ENCODE measurements at regions not wholly inside any gene's neighbourhood (a gene's known extent, or its start where the extent isn't known, plus 50 kb on each side); places are given as distances from the start of the nearest gene placed in this dataset.
"Not testable (repeated sequence)": the region's sequence is repeated elsewhere in the genome, so short reads cannot be mapped to it uniquely, and the experiment has no call there.

DNA sequence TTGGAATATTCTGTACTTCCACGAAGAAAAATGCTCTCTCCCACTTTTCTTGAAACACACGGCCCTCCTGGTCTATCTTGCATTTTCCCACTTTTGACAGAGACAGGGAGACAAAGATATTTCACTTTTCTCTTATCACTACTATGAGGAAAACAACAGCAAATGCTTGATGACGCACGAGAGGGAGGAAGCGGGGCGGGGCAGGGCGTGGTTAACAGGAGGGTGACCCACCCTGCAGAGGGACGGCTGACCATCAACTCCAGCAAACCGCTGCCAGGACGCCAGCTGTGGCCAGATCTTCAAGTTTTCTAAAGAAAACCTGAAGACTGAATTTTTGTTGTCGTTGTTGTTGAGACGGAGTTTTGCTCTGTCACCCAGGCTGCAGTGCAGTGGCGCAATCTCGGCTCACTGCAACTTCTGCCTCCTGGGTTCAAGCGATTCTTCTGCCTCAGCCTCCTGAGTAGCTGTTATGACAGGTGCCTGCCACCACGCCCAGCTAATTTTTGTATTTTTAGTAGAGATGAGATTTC lies 63.8 kb downstream of the NSUN5 start:
- not testable (repeated sequence) for H3K27ac ChIP-seq

DNA sequence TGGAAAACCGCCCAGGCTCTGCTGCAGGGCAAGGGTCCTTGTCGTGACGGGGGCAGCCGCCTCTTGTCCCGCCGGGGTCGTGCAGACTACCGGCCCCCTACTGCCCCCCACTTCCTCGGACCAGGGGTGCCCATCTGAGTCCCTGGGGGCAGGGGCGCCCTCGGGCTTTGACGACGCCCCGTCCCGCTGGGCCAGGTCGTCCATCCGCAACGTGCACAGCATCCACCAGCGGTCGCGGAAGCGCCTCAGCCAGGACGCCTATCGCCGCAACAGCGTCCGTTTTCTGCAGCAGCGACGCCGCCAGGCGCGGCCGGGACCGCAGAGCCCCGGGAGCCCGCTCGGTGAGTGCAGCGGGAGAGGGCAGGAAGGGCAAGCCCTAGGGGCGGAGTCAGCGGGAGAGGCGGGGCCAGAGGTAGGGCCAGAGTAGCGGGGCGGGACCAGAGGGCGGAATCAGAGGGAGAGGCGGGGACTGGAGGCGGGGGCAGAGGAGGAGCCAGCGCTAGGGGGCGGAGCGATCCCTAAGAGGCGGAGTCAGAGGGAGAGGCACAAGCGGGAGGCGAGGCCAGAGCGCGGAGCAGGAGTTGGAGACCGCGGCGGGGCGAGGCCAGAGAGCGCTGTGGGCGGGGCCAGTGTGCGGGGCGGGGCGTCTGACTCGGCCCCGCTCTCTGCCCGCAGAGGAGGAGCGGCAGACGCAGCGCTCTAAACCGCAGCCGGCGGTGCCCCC lies 73.5 kb downstream of the NSUN5 start:
- not testable (repeated sequence) for H3K27ac ChIP-seq

DNA sequence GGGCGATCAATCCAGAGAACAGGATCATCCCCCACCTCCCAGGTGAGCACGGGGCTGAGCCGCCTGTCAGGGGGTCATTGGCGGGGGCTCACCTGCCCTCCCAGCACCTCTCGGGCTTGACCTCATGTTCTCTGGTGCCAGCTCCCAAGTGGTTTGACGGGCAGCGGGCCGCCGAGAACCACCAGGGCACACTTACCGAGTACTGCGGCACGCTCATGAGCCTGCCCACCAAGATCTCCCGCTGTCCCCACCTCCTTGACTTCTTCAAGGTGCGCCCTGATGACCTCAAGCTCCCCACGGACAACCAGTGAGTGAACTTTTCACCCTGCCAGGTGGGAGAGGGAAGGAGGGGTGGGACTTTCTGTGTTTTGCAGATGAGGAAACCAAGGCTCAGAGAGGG lies 82.9 kb downstream of the NSUN5 start:
- not testable (repeated sequence) for H3K27ac ChIP-seq

DNA sequence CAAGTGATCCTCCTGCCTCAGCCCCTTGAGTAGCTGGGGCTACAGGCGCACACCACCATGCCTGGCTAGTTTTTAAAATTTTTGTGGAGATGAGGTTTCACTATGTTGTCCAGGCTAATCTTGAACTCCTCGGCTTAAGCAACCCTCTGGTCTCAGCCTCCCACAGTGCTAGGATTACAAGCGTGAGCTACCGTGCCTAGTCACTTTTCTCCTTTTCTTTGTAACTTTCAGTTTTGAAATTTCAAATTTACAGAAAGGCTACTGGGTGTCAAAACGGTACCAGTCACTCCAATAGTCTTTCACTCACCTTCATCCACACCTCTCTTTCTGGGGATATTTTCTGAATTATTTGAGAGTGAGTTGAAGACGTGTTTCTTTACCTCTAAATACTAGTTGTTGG lies 86.9 kb downstream of the NSUN5 start:
- not testable (repeated sequence) for H3K27ac ChIP-seq

DNA sequence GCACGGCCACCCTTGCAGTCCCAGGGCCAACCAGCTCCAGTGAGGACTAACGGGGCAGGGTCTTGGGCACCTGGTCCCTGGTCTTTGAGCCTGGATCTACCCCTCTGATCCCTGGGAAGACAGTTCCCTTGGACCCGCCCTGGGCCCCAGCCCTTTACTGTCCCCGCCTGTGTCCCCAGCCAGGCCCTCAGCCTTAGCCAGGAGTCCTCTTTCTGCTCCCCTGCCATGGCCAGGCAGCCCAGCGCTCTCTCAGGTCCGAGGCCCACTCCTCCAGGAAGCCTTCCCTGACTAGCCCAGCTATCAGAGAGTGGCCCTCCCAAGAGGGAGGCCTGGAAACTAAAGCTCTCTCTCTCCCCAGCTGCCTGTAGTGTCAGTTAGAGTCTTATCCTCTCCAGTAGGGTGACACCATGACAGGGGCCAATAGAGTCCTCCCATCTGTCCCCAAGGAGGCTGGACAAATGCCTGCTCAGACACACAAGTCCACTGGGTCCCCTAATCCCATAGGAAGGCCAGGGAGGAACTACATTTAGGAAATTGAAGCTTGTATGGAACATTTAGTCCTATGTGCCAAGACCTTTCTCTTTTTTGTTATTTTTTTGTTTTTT lies 87.8 kb downstream of the NSUN5 start:
- not testable (repeated sequence) for H3K27ac ChIP-seq

DNA sequence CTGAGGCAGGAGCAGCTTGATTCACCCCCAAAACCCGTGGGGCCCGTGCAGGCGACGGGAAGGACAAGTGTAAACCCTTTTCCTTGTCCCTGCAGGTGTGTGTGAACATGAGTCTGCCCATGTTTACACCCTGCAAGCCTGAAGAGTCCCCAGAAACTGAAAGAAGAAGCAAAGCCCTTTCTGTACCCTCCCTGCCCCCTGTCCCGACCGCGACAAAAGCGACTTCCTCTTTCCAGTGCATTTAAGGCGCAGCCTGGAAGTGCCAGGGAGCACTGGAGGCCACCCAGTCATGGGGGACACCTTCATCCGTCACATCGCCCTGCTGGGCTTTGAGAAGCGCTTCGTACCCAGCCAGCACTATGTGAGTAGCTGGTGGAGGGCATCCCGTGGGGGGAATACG lies 88.3 kb downstream of the NSUN5 start:
- H3K27ac ChIP-seq, result not testable (repeated sequence)

DNA sequence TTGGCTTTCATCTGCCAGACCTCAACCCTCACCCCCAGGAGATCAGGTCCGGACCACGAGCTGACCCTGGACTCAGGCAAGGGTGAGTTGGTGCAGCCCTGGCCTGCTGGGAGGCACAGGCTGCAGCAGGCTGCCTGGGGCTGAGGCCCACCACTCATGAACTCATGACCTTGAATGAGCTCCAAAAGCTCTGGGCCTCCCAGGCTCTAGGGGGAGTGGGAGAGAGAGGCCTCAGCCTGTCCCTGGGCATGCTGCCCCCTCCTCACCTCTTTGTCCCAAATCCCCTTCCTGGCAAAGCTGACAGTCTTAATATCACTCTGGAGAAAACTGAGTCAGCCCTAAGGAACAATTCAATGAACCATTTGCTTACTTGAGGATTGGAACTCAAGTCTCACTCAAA lies 89.8 kb downstream of the NSUN5 start:
- H3K27ac ChIP-seq, result not testable (repeated sequence)

DNA sequence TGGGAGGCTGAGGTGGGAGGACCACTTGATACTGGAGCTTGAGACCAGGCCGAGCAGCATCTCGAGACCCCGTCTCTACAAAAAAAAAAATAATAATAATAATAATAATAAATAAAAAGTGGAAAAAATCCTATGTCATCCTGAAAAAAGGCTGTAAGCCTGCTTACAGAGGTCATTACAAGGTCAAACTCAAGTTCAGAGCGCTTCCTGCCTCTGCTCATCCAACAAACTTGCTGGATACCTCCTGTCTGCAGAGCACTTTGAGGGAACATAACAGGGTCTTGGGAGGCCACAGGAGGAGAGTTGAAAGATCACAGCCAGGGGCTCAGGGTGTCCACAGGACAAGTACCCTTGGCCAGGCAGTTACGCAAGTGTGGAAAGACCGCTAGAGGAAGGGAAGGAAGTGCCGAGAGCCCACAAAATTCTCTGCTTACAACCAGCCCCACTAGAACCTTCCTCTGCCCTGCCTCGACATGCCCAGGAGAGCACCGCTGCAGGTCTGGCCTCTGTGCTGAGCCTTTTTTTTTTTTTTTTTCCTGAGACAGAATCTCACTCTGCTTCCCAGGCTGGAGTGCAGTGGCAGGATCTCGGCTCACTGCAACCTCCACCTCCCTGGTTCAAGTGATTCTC lies 92.5 kb downstream of the NSUN5 start:
- not testable (repeated sequence) for H3K27ac ChIP-seq

DNA sequence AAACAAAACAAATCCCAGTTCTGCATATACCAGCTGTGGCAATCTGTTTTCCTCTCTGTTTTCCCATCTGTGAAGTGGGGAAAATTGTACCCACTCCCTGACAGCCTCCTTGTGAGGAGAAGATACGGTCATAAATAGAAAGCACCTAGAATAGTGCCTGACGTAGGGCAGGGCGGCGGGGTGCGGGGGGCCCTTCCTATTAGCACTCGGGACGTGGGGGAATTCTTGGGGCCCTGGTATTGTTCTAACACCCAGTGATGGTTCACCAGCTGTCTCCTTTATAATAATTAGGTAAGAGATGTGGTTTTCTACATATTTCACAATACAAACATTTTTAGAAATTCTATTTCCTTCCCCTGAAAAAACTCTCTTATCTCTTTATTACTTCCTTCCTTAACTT lies 93.4 kb downstream of the NSUN5 start:
- not testable (repeated sequence) for H3K27ac ChIP-seq

DNA sequence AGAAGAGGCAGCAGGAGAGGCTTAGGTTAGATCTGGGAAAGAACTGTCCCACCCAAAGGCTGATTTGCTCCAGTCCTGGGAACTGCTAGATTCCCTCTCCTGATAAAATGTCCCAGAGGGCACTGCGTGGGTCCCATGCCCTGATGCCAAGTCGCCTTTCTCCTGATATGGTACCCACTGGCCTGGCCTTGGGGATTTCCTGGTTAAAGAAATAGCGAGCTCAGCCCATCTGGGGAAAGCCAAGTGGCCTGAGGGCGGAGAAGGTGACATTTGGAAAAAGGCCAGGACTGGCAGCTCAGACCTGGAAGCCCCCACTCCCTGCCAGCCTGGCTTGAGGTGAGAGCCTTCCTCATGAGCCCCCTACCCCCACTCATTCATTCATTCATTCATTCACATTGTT lies 94.2 kb downstream of the NSUN5 start:
- not testable (repeated sequence) for H3K27ac ChIP-seq

DNA sequence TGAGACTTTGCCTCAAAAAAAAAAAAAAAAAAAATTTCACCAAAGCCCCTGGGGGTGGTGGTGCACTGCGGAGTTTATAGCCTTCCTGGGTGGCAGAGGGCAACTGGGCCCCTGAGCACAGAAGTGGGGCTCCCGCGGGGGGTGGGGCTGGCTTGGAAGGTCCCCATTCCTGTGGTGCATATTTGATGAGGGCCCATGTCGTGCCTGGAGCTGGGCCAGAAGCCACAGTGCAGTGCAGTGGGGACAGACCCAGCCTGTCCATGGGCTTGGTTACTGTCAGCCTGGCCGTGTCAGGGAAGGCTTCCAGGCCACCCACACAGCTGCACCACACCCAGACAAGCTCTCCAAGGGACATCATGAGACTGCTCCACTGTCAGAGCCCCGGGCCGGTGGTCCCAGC lies 95.5 kb downstream of the NSUN5 start:
- H3K27ac ChIP-seq, result not testable (repeated sequence)

DNA sequence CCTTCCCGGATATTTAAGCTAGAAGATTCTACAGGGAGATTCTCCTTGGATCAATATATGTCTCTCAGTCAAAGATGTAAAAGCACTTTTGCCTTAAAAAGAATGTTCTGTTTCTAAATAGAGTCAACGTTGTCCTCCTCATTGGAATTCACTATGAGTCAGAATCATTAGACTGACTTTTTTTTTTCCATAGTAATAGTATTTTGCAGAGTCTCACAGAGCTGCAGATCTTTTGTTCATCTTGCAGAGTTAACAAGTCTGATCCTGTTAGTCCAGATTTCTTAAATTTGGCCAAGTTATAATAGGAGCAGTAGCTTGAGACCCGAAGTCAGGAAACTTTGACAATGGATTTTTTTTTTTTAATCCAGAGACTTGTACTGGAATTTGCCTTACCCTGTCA lies 103.0 kb downstream of the NSUN5 start:
- H3K27ac ChIP-seq, result not testable (repeated sequence)

DNA sequence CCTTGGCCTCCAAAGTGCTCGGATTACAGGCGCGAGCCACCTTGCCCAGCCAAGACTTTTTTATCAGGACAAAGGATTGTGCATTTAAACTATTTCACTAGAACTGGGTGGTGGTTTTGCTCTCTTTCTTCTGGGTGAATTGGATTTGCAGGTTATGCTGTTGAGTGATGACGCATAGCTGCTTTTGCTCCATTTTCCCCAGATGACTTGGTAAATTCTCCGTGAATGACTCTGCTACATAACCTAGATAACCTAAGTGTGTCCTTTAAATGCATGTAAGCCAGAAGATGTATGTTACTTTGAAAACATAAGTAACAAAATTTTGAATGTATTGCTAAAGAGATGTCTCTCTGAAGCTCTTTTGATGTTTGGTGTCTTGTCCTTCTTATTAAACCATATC lies 103.7 kb downstream of the NSUN5 start:
- not testable (repeated sequence) for H3K27ac ChIP-seq

DNA sequence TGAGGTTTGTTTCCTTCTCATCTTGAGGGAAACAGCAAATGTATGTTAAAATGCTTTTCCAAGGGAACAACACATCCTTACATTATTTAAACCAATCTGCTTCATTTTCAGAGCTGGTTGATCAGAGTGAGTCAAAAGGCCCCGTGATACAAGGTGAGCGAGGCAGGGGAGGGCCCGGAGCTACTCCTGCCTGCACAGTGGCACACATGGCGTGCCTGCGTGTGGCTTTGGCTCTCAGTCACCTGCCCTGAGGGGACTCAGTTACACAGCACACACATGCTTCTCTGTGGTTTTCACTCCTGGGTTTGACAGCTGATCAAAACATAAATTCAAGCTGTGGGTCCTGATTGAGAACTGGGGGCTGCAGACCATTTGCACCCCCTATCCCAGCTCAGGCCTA lies 105.3 kb downstream of the NSUN5 start:
- not testable (repeated sequence) for H3K27ac ChIP-seq

DNA sequence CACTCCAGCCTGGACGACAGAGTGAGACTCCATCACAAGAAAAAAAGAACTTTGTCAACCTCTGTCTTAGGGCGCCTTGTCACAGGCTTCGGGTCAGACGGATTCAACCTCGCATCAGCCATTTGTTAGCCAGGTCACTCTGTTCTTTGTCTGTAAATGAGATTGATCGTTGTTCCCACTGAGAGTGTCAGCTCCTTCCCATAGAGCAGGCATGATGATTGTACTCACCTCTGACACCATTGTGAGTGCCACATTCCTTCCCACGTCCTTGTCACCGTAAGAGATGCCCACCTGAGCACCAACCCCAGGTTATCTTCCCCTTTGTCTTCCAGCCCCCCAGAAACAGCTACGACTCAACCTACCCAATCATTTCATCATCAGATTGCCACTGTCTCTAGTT lies 107.4 kb downstream of the NSUN5 start:
- not testable (repeated sequence) for H3K27ac ChIP-seq

DNA sequence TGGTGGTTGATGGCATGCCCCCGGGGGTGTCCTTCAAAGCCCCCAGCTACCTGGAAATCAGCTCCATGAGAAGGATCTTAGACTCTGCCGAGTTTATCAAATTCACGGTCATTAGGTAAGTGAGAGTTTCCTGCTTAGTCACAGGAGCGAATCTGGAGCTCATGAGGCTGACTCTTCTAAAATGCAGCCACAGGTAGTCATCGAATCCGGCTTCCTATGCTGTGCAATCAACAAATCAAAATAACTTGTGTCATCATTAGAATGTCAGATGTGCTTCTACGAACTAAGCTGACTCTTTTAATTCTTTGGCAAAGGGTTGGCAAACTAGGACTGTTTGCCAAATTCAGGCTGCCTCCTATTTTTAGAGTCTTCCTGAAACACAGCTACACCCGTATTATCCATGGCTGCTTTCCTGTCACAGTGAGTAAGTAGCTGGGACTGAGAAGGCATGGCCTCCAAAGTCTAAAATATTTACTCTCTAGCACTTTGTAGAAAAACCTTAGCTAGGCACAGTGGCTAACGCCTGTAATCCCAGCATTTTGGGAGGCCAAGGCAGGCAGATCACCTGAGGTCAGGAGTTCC lies 108.0 kb downstream of the NSUN5 start:
- not testable (repeated sequence) for H3K27ac ChIP-seq

DNA sequence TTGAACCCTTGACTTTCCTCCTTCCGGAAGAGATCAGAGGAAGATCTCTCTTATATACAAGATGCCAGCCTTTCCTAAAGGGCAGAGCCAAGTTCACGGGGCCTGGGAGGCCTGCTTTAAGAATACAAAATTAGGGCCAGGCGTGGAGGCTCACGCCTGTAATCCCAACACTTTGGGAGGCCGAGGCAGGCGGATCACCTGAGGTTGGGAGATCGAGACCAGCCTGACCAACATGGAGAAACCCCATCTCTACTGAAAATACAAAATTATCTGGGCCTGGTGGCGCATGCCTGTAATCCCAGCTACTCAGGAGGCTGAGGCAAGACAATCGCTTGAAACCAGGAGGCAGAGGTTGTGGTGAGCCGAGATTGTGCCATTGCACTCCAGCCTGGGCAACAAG lies 108.2 kb upstream of the SPDYE9 start:
- H3K27ac ChIP-seq, result not testable (repeated sequence)

DNA sequence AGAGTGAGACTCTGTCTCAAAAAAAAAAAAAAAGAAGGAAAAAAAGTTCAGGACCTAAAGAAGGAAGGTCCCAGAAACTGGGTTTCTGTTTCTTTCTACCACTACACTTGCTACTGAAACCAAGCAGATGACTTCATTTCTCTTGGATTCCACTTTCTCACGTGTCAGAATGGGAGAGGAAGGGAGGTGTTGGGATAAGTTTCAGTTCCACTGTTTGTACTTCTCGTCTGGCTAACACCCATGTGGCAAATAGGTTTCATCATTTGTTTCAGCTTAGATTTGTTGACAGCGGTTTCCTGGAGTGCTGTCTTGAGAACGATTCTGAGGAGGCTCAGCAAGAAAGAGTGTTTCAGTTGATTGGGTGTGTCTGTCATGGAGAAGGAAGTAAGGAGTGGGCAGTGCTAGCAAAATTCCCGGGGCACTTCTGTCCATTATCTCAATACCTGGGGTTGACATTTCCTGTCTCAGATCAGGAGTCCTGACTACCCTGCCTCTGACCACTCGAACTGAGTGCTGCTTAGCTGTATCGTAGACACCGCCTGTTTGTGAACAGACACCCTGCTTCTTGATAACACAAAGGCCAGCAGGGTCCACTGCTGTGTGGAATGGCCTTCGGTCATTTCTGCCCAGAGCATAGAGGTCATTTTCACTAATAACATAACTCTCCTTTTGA lies 104.8 kb upstream of the SPDYE9 start:
- not testable (repeated sequence) for H3K27ac ChIP-seq

DNA sequence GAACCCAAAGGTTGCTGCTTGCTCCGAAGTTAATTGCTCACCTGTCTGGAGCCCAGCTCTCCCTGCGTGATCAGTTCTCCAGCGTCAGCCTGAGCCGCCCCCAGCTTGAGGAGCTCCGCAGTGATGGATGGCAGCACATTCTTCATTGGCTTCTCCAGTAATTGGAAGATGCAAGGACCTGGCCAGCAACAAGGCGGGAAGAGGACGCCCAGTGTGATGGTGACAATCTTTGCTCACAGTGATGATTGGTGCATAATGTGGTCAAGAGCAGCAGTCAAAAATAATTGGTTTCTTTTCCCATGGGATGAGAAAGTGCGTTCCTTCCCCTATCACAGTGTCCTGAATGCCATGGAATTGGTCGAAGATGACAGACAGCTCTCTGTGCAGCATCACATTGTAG lies 102.4 kb upstream of the SPDYE9 start:
- not testable (repeated sequence) for H3K27ac ChIP-seq

DNA sequence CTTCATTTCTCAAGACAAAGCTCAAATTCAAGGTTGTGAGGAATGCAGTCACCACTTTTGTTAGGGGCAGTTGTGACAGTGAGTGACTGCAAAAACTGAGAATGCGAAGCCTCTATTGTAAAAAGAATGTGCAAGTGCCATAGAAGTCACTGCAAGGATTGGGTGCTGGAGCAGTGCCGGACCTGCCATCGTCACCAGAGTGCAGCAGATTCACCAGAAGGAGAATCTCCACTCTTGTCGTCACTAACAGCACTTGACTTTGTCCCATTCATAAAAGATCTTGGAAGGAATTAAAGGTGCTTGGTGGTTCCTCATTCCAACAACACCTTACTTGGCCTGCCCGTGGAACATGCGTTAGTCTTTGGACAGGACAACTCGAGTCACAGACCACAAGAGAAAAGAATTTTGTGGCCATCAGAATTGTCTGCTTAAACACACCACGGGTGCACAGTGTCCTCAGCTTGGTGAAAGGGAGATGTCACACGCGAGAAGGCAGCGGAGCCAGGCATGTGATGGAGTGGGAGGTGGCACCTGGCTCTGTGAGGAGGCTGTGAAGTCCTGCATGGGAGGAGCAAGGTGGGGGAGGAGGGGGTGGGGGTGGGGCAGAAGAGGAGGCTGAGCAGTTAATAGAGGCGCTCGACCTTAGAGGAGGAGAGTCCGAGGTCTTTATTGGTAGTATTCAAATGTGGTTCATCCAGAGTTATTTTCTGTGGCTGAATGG lies 100.9 kb upstream of the SPDYE9 start:
- H3K27ac ChIP-seq, result not testable (repeated sequence)

DNA sequence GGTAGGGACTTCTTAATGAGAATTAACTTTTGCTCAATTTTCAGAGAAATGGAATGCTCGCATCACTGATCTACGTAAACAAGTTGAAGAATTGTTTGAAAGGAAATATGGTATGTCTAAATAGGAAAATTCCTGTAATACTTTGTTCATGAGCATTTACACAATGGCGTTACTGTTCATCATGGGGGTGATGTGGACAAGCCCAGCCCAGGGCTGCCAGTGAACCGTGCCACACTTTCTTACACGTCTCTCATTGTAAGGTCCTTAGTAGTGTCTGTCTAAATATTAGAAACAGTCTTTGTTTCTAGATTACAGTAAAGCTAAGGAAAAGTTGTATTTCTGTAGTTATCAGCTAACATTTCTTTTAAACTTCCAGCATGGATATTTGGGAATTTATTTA lies 91.0 kb upstream of the SPDYE9 start:
- not testable (repeated sequence) for H3K27ac ChIP-seq

DNA sequence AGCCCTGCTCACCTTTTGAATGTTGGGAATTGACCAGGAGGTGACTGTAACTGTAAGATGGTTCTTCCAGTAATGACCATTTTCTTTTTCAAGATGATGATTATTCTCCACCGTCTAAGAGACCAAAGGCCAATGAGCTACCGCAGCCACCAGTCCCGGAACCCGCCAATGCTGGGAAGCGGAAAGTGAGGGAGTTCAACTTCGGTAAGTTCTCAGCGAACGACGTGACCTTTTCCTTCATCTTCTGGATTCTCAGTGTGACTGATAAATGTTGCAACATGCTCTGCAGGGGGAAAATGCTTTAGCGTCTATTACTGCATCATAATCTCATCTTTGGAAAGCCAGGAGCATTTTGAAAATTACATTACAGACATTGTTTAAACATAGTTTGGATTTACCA lies 89.5 kb upstream of the SPDYE9 start:
- not testable (repeated sequence) for H3K27ac ChIP-seq

All from C4-2B (cell line).